Gastrocnemius medialis (tissue), 4 donors: ENCODE measurements at regions not wholly inside any gene's neighbourhood (a gene's known extent, or its start where the extent isn't known, plus 50 kb on each side); places are given as distances from the start of the nearest gene placed in this dataset.
"Not testable (repeated sequence)": the region's sequence is repeated elsewhere in the genome, so short reads cannot be mapped to it uniquely, and the experiment has no call there.

Experiments used
- ATAC-seq, 2 donors: fragments of 150-250 bp; one replicate each; pipeline ENCODE4 v1.9.1; 2016
- DNase-seq, 2 donors: peaks; one replicate each; pipeline ENCODE4 v3.0.0-alpha.2; 2019
- H3K27ac ChIP-seq, 4 donors: fragments of 200-600 bp; sonication (generic); 1 replicate in 1 of 4; 2 replicates in 3 of 4; pipeline ENCODE4 v1.5.1; 2016 to 2018; ENCODE audit warnings: mild to moderate bottlenecking in 2 of 4, moderate library complexity in 1 of 4
- H3K27me3 ChIP-seq, 3 donors: fragments of 200-600 bp; sonication (generic) in 2 of 3; 1 replicate in 1 of 3; 2 replicates in 2 of 3; pipeline versions ENCODE4 v1.5.1 to v1.6.0; 2016 to 2019; ENCODE audit warnings: mild to moderate bottlenecking in 1 of 3, moderate library complexity in 1 of 3
- H3K36me3 ChIP-seq, 2 donors: fragments of 200-600 bp; sonication (generic) in 1 of 2; one replicate each; pipeline ENCODE4 v1.5.1; 2017 to 2018
- H3K4me1 ChIP-seq, 2 donors: fragments of 200-600 bp; sonication (generic) in 1 of 2; one replicate each; pipeline ENCODE4 v1.5.1; 2016 to 2017; ENCODE audit warnings: mild to moderate bottlenecking in 2 of 2
- H3K4me3 ChIP-seq, 4 donors: fragments of 200-600 bp; sonication (generic) in 3 of 4; 1 replicate in 1 of 4; 2 replicates in 3 of 4; pipeline ENCODE4 v1.5.1; 2016 to 2019; ENCODE audit warnings: mild to moderate bottlenecking in 2 of 4
- H3K9me3 ChIP-seq, 3 donors: fragments of 200-600 bp; sonication (generic) in 2 of 3; 1 replicate in 1 of 3; 2 replicates in 2 of 3; pipeline ENCODE4 v1.5.1; 2016 to 2019
- CTCF ChIP-seq, 5 experiments: fragments of 450-650 bp in 3 of 5; fragments of 200-600 bp in 2 of 5; sonication (generic) in 2 of 5; IDR thresholded peaks in 4 of 5; conservative IDR thresholded peaks in 1 of 5; 1 replicate in 4 of 5; 2 replicates in 1 of 5; pipeline ENCODE4 v1.5.1; 2016 to 2019; ENCODE audit warnings: antibody characterized with exemption in 5 of 5, mild to moderate bottlenecking in 3 of 5, moderate library complexity in 3 of 5
- POLR2A ChIP-seq, 2 donors: fragments of 450-650 bp; IDR thresholded peaks; one replicate each; pipeline ENCODE4 v1.6.1; 2017; ENCODE audit warnings: antibody characterized with exemption in 2 of 2, mild to moderate bottlenecking in 2 of 2, moderate library complexity in 2 of 2
- in situ Hi-C, 4 donors: fragments of 200-750 bp; cut with MboI; loops; one replicate each; pipeline versions ENCODE4 v1.15.0 to v1.8.0; 2017; ENCODE audit warnings: low sequenced_read_pairs in 4 of 4
- intact Hi-C: fragments of 100-400 bp; cut with DNase I; formaldehyde crosslinking; loops from one replicate; pipeline ENCODE4 v1.15.1; 2023; ENCODE audit warnings: low total_unique reads

GRCh38 chr7:114806590-114807162, 115.2 kb upstream of the MDFIC start:
- TF ChIP-seq POLR2A (IDR thresholded peaks at IDR 0.05) (no peak), CTCF (IDR thresholded peaks at IDR 0.05 in 4 of 5, conservative IDR thresholded peaks at IDR 0.05 in 1 of 5) (no peak)
- in situ Hi-C loops, result no loop called here
- no peak for ATAC-seq
- H3K27ac ChIP-seq, result no peak overlapping the region
- no peak for DNase-seq
- no peaks in the 10 kb centered on the region for H3K9me3 ChIP-seq
- intact Hi-C loops, result no loop called here
- H3K27me3 ChIP-seq, result no peaks in the 10 kb centered on the region
- H3K4me1 ChIP-seq, result no peaks in the 10 kb centered on the region
- H3K36me3 ChIP-seq, result no peaks in the 10 kb centered on the region
- no peak overlapping the region for H3K4me3 ChIP-seq

GRCh38 chr7:114812570-114812969, 109.3 kb upstream of the MDFIC start:
- H3K27ac ChIP-seq, result no peak overlapping the region
- no peaks in the 10 kb centered on the region for H3K4me1 ChIP-seq
- H3K9me3 ChIP-seq, result no peaks in the 10 kb centered on the region
- ATAC-seq (no peak), DNase-seq (no peak)
- H3K36me3 ChIP-seq, result no peaks in the 10 kb centered on the region
- intact Hi-C loops (no loop called here), in situ Hi-C loops (no loop called here)
- H3K4me3 ChIP-seq, result no peak overlapping the region
- TF ChIP-seq POLR2A (IDR thresholded peaks at IDR 0.05) (no peak), CTCF (IDR thresholded peaks at IDR 0.05 in 4 of 5, conservative IDR thresholded peaks at IDR 0.05 in 1 of 5) (no peak)
- H3K27me3 ChIP-seq, result no peaks in the 10 kb centered on the region

- intact Hi-C loops, result no loop called here
- Histone ChIP-seq H3K4me1 (no peaks in the 10 kb centered on the region), H3K27me3 (no peaks in the 10 kb centered on the region), H3K27ac (no peak overlapping the region), H3K36me3 (no peaks in the 10 kb centered on the region), H3K4me3 (no peak overlapping the region), H3K9me3 (no peaks in the 10 kb centered on the region)
- TF ChIP-seq POLR2A (IDR thresholded peaks at IDR 0.05), result no peak
- no peak for TF ChIP-seq CTCF (IDR thresholded peaks at IDR 0.05 in 4 of 5, conservative IDR thresholded peaks at IDR 0.05 in 1 of 5)
- DNase-seq, result no peak
- in situ Hi-C loops, result no loop called here
- ATAC-seq, result no peak
Observed at GRCh38 chr7:114813624-114814023, 108.3 kb upstream of the MDFIC start.

DNA sequence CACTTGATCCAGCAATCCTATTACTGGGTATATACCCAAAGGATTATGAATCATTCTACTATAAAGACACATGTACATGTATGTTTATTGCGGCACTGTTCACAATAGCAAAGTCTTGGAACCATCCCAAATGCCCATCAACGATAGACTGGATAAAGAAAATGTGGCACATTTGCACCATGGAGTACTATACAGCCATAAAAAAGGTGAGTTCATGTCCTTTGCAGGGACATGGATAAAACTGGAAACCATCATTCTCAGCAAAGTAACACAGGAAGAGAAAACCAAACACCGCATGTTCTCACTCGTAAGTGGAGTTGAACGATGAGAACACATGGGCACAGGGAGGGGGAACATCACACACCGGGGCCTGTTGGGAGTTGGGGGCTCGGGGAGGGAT, 104.9 kb upstream of the MDFIC start:
- H3K27ac ChIP-seq, H3K9me3 ChIP-seq, intact Hi-C loops, H3K4me1 ChIP-seq, in situ Hi-C loops, ATAC-seq, H3K27me3 ChIP-seq, DNase-seq, H3K36me3 ChIP-seq, H3K4me3 ChIP-seq: not testable (repeated sequence)

DNA sequence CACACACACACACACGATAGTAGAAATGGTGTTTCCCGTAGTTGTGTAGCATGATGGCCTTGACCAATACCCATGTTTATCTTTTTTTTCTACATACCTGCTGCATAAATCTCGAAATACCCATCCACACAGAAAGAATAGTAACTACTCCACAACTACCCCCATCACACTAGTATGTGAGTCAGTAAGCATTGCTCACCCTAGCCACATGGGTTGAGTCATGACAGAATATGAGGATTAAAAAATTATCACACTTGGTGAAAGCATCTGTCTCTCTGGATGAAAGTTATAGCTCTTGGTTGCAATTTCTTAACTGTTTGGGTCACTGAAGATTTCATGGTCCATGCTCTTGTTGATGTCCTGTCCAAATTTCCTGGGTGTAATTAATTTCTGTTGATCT, 103.4 kb upstream of the MDFIC start:
- in situ Hi-C loops, result no loop called here
- H3K27ac ChIP-seq, result no peak overlapping the region
- TF ChIP-seq POLR2A (IDR thresholded peaks at IDR 0.05) (no peak), CTCF (IDR thresholded peaks at IDR 0.05 in 4 of 5, conservative IDR thresholded peaks at IDR 0.05 in 1 of 5) (no peak)
- no peaks in the 10 kb centered on the region for H3K27me3 ChIP-seq
- H3K9me3 ChIP-seq, result no peaks in the 10 kb centered on the region
- H3K36me3 ChIP-seq, result no peaks in the 10 kb centered on the region
- DNase-seq, result no peak
- intact Hi-C loops, result no loop called here
- peaks cover 5 to 8% of the 10 kb centered on the region in 2 donors for H3K4me1 ChIP-seq
- H3K4me3 ChIP-seq, result no peak overlapping the region
- no peak for ATAC-seq
